ENCODE measurements at regions not wholly inside any gene's neighbourhood (a gene's known extent, or its start where the extent isn't known, plus 50 kb on each side); places are given as distances from the start of the nearest gene placed in this dataset.

GRCh38 chr5:62956597-62956996 lies 378.0 kb downstream of the LRRC70 start:
- Histone ChIP-seq H3K27ac (ENCODE audit: insufficient read length, low read depth, low read length) (no peak overlapping the region), H3T11ph (ENCODE audit: low read length) (no peak overlapping the region), H3K23ac (ENCODE audit: insufficient read length, low read depth, low read length) (no peak overlapping the region), H3K4ac (ENCODE audit: low read depth, low read length) (no peak overlapping the region), H3K79me2 (ENCODE audit: insufficient read depth, low read length) (no peaks in the 10 kb centered on the region), H3K79me1 (ENCODE audit: insufficient read depth, low read depth, low read length, poor library complexity, severe bottlenecking) (no peaks in the 10 kb centered on the region), H2BK20ac (ENCODE audit: low read depth, low read length, poor library complexity, severe bottlenecking) (no peak overlapping the region), H3K4me1 (ENCODE audit: insufficient read depth, low read length) (no peaks in the 10 kb centered on the region), H4K20me1 (ENCODE audit: control insufficient read depth, insufficient read depth, insufficient read length) (no peaks in the 10 kb centered on the region), H3K18ac (ENCODE audit: insufficient read length, low read depth, low read length) (no peak overlapping the region), H3K9me3 (ENCODE audit: control insufficient read depth, low read depth, low read length) (no peaks in the 10 kb centered on the region), H3K9ac (ENCODE audit: extremely low read depth, insufficient read length, low read length) (no peak overlapping the region), H2BK12ac (ENCODE audit: insufficient read length, low read depth, low read length) (no peak overlapping the region), H4K5ac (ENCODE audit: insufficient read length, low read depth, low read length) (no peak overlapping the region), H3K27me3 (ENCODE audit: insufficient read depth, low read length) (no peaks in the 10 kb centered on the region), H3K14ac (ENCODE audit: insufficient read depth, low read length) (no peak overlapping the region), H4K91ac (ENCODE audit: insufficient read length, low read depth, low read length) (no peak overlapping the region), H4K8ac (replicated peaks; ENCODE audit: insufficient read length, low read depth, low read length) (no peak overlapping the region), H3K56ac (ENCODE audit: insufficient read length, low read depth, low read length) (no peak overlapping the region), H2BK5ac (ENCODE audit: insufficient read length, low read length) (no peak overlapping the region), H2AK5ac (ENCODE audit: insufficient read length, low read length) (no peak overlapping the region), H3K4me2 (ENCODE audit: insufficient read depth, insufficient read length, low read length) (no peak overlapping the region), H2AFZ (ENCODE audit: low read length) (no peak overlapping the region), H2BK120ac (ENCODE audit: low read depth, low read length, poor library complexity, severe bottlenecking) (no peak overlapping the region), H3K23me2 (ENCODE audit: insufficient read length, low read depth, low read length, poor library complexity, severe bottlenecking) (no peaks in the 10 kb centered on the region), H2BK15ac (ENCODE audit: low read depth, low read length) (no peak overlapping the region)
- Mint-ChIP-seq H3K9me3 (peaks cover 3 to 8% of the 10 kb centered on the region in 2 experiments), H3K4me1 (peaks cover 4 to 5% of the 10 kb centered on the region in 2 experiments; a peak in 2 of 4 replicates), H3K27ac (no peak overlapping the region), H3K27me3 (ENCODE audit: low read depth) (no peaks in the 10 kb centered on the region), H3K36me3 (ENCODE audit: insufficient read depth in 1 of 3, low read depth in 3 of 3) (peaks cover 0 to 3% (median under 1%) of the 10 kb centered on the region in 3 experiments; a peak in 3 of 7 replicates), H3K4me3 (no peak overlapping the region)
- no peak for TF ChIP-seq CTCF (conservative IDR thresholded peaks at IDR 0.05)
- no CpG with 5 or more reads among the region's 2 CpGs for WGBS (ENCODE audit: extremely low coverage, insufficient read length, low lambda C conversion rate)
- DNase-seq = no peak

All from H9 (cell line).